GM19025 (cell line): ENCODE measurements at regions not wholly inside any gene's neighbourhood (a gene's known extent, or its start where the extent isn't known, plus 50 kb on each side); places are given as distances from the start of the nearest gene placed in this dataset.
"Not testable (repeated sequence)": the region's sequence is repeated elsewhere in the genome, so short reads cannot be mapped to it uniquely, and the experiment has no call there.

ENCODE experiments used
- ATAC-seq: cut with Tn5 transposase; IDR thresholded peaks from one replicate; pipeline ENCODE4 v1.9.1; 2021; ENCODE audit warnings: mild to moderate bottlenecking, low read depth, moderate library complexity; ENCODE audit not compliant: unreplicated experiment

DNA sequence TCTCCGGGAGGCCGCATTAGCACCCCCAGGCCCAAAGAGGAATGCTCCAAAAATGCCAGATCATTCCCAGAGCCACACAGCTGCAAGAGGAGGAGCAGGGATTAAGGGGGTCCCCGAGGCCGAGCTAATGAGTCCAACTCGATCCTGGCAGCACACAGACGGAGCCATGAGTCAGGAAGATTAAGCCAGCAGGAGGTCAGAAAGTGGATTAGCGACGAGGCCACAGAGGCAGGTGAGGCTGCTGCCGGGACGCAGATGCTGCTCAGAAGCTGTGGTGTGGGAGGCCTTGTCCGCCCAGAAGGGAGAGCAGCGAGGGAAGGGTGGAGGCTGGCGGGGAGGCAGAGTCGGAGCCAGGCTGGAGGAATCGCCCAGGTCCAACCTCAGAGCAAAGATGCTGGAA lies 120.5 kb downstream of the SHANK2 start:
- ATAC-seq: no peak

DNA sequence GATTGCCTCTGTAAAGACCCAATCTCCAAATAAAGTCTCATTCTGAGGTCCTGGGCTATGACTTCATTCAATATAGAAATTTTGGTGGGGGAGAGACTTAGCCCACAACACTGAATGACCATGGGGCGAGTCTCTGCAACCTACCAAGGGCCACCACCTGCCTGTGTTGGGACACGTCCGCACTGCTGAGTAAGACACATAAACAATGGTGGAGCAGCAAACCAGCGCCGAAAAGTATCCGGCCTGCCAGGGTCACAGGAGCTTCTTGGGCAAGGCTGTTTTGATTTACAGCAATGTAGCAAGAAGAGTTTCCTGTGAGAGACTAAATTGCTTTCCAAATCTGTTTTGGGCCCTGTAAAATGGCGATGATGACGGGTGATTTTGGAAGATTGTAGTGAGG lies 122.3 kb downstream of the SHANK2 start:
- no peak for ATAC-seq

DNA sequence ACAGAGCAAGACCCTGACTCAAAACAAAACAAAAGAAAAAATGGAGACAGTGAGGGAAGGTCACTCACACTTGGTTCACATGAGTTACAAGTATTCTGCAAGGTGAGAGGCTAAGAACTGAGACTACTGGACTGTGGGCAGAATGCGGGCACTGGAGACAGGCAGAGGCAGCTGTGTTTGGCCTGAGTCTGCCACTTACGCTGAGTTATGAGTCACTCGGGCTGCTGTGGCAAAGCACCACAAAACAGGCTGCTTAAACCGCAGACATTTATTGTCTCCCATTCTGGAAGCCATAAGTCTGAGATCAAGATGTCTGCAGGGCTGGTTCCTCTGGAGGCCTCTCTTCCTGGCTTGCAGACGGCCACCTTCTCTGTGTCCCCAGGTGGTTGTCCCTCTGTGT lies 122.8 kb downstream of the SHANK2 start:
- no peak for ATAC-seq

DNA sequence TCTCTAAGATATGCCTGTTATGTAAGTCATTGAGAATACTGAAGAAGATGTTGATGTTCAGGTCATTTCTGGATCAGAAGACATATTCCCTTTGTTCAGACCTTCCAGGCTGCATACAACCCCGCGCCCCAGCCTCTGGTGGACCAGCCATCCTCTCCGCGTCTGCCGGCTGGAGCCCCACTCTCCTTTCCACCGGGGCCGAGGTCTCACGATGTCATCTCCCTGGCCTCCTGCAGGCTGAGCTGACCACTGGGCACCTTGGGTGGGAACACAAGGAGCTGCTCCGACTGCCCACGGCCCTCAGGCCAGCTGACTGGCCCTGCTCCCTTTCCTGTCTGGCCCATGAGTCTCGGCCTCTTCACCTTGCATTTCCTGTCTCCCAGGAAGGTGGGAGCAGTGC lies 124.6 kb downstream of the SHANK2 start:
- no peak for ATAC-seq

DNA sequence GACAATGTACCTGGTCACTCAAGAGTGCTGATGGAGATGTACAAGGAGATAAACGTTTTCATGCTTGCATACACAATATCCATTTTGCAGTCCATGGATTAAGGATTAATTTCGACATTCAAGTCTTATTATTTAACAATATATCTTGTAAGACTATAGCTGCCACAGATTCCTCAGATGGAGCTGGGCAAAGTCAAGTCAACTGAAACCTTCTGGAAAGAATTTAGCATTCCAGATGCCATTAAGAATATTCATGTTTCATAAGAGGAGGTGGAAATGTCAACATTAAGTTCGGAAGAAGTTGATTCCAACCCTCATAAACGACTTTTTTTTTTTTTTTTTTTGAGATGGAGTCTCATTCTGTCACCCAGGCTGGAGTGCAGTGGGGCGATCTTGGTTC lies 126.0 kb downstream of the SHANK2 start:
- not testable (repeated sequence) for ATAC-seq

DNA sequence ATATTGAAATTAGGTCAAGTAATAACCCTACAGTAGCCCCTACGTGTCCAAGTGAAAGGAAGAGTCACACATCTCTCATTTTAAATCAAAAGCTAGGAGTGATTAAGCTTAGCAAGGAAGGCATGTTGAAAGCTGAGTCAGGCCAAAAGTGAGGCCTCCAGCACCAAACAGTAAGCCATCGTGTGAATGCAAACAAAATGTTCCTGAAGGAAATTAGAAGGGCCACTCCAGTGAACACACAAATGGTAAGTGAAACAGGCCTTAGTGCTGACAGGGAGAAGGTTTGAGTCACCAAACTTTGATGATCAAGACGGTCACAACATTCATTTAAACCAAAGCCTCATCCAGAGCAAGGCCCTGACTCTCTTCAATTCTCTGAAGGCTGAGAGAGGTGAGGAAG lies 127.2 kb downstream of the SHANK2 start:
- no peak for ATAC-seq

DNA sequence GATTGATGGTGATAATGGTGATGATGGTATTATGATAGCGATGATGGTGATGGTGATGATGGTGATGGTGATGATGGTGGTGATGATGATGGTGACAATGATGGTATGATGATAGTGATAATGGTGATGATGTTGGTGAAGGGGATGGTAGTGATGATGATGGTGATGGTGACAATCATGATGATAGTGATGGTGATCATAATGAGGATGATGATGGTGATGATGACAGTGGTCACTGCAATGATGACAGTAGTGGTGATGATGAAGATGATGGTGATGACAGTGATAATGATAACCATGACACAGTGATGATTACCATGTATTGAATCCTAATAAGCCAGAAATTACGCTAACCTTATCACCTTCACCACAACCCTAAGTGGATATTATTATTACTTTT lies 128.2 kb downstream of the SHANK2 start:
- no peak for ATAC-seq

DNA sequence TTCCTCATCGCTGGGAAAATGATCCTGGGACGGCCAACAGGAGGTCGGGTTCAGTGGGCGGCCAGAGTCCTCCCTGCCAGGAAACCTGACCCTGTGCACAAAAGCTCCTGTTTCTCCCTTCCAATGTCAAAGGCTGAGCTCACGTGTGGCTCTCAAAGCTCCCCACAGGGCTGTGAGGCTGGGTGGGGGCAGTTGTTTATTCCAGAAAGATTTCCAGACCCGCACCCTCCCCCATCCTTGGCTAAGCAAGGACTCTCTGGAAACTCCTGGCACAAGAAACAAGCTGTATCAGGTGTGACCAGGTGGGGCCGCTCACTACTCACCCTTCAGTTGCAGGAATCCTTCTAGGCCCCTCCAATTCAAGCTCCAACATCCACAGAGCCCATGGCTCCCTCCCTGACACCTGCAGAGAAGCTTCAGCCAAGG lies 131.9 kb downstream of the SHANK2 start:
- ATAC-seq: no peak

DNA sequence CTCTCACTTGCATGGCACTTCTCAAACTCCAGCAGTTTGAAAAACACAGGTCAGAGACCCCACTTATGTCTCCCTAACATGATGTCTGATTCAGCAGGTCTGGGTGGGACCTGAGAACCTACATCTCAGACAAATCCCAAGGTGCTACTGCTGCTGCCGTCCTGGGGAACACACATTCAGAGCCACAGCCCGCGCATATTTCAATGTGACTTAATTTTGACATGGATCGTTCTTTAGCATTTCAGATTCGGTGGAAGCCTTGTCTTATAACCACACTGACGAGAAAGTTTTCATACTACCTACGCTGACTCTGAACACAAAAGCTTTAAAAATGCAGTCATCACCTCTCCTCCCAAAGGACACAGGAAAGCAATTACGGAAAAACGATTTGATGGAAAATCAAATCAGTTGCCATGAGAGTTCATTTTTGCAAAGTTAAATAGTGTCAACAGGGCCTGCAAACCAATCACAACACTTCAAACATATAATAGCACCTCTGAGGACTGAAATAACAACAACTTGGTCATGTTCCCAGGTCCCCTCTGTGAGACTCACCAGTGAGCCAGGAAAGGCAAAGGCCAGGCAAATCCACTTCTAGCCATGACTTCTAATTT lies 132.6 kb downstream of the SHANK2 start:
- ATAC-seq: no peak

DNA sequence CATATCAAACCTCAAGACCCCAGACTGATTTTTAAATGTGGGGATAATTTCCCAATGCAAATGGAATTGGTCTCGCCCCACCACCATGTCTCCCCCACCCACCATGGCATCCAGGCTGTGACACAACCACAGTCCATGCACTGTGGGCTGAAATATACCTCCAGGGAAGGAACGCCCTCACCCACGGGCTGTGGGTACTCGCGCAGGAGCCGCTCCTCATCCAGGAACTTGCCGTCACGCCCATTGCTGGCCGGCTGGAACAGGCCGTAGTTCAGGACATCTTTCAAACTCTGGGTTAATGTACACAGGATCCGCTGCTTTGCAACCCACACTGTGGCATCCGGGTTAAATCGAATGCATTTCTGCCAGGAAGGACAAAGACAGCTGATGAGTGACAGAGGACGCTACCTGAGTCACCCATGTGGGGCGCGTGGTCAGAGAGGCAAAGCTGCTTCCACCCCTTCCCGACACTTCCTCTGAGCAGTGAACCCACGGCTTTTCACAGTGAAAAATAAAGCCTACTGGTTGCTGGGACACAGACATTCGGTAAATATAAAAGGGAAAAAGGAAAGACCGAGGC lies 133.6 kb downstream of the SHANK2 start:
- no peak for ATAC-seq

DNA sequence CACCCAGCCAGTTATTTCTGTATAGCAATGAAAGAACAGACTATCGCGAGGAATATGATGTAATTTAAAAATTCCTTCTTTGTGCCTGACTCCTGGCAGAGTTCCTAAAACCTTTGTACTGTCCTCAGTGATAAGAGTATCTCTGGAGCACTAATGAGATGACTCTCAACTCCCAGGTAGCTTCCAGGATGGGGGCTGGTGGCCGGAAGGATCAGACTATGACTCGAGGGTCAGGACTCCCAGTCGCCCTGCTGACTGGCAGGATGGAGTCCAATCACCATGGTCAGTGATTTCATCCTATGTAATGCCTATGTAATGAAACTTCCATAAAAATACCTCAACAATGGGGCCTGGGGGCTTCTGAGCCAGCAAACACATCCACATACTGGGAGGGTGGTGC lies 135.1 kb downstream of the SHANK2 start:
- ATAC-seq: no peak

DNA sequence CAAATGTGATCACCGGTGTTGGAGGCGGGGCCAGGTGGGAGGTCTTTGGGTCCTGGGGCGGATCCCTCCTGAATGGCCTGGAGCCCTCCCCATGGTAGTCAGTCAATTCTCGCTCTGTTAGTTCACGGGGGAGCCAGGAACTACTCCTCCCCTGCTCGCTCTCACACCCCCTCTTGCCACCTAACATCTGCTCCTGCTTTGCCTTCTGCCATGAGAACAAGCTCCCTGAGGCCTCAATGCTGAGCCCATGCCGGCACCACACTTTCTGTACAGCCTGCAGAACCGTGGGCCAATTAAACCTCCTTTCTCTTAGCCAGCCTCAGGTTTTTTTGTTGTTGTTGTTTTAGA lies 135.7 kb downstream of the SHANK2 start:
- ATAC-seq: no peak

DNA sequence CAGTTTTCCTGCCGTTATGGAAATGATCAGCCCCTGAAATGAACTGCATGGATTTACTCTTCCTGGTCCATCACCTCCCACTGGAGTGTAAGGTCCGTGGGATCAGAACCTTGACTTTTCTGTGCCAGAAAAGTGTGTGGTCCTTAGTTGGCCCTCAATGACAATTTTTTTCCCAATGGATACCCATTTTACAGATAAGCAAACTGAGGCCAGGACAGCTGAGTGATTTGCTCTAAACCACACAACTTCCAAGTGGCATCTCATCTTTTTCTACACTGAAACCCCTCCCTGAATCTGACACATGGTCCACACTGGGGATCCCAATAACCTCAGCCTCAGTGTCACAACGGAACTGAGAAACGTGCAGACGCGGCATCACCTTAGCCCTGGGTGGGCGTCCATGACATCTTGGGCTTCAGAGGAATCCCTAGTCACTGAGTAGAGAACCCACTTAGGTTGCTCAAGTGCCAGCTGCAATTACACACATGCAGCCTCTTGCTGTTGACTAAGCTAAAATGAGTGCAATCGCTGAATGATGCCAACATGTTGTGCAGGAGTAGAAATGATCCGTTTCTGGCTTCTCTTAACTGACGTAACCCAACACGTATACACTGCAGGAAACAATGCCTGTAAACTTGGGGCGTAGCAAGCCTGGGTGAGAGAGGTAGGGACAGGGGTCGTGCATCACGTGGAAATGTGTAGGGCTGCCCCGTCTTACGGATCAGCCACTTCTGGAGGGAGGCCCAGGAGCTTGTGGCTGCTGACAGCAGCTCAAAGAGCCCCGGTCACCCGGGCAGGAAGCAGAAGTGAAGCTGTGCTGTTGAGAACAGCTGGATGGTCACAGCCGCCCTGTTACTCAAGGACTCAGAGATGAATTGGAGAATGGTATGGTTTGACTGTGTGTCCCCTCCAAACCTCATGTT lies 136.3 kb downstream of the SHANK2 start:
- ATAC-seq: no peak

DNA sequence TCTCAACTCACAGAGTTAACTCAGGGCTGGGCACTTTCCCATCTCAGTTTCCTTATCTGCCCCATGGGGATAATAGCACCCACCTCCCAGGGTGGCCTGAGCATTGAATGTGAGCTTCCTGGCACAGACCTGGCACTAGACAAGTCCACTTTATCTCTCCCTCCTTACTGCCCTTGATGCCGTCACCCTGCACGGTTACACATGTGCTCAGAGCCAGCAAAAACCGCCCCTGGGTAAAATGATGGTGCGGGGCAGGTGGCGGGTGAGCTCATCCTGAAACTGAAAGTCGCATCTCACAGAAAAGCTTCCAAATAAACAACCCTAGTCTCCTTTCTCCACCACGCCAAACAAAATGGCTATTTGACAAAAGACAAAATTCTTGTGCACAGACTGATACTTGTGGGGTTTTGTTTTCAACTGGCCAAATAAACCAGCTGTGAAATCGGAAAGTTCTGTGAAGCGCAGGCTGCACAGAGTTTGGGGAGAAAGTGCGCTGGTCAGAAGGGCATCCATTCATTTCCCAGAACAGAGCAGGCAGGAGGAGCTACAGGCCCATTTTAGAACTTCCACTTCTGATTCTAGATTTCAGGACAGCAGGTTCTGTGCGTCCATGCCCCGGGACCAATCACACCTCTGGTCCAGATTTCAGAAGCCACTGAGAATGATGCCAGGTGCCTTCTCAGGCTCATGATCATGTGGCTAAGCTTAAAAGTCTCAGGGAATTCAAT lies 138.1 kb downstream of the SHANK2 start:
- no peak for ATAC-seq

DNA sequence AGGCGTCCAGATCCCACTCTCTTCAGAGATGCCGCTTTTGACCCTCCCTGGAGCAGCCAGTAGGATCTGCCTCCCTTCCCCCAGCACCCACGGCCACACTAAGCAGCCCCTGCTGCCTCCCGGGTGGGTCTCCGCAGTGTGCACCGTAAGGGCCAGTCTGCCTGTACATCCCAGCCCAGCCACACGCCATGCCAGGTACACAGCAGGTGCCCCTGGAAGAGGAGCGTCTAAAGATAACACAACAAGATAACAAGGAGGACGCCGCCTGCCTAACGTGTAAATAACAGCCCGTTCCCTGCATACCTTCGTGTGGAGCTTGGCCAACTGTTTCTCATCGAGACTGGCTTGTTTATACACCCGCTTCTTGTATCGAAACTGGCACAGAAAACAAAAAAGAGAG lies 139.4 kb downstream of the SHANK2 start:
- no peak for ATAC-seq

DNA sequence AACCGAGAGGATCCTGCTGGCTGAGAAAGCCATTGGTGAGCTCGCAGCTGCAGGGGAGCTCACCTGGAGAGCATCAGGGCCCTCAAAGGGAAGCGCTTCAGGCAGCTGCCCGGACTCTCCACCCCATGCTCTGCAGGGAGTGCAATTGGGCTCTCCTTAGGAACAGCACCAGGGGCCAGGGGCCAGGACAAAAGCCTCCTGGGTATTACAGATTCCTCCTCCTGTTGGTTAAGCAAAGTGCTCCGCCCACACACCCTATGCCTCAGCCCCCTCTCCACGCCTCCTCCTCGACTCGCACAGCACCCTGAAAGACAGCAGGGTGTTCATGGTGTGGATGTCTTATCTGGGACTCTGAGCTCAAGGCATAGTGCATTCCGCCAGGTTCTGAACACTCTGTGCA lies 139.9 kb downstream of the SHANK2 start:
- no peak for ATAC-seq

DNA sequence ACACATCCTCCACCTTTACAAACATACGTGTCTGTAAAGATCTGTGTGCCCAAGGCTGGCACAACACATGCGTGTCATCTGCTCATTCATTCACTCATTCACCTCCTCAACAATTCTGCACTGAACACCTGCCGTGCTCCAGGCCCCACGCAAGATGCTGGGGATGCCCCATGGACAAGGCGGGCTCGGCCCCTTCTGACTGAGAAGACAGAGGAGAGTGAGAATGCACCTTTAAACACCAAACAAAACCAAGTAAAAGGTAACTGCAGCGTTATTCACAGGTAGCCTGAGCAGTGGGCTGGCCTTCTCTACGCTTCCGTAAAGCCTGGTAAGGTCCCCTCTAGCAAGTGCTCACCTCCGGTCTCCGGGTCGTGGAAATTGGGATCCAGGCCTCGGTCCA lies 142.8 kb downstream of the SHANK2 start:
- no peak for ATAC-seq

DNA sequence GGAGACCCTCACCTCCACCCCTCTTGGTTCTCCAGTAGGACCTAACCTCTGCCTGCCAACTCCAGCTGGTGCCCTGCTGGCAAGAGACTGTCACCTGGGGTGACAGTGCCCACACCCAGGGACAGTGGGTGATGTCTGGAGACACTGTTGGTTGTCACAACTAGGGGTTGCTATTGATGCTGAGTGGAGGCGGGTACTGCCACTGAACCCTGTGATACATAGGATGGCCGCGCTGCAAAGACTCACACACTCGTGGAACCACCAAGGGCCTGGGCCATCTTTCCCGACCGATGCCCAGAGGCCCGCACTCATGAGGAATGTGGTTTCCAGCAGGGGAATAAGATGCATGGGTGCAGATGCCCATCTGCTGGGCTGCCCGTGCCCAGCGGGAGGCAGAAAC lies 143.2 kb downstream of the SHANK2 start:
- no peak for ATAC-seq

DNA sequence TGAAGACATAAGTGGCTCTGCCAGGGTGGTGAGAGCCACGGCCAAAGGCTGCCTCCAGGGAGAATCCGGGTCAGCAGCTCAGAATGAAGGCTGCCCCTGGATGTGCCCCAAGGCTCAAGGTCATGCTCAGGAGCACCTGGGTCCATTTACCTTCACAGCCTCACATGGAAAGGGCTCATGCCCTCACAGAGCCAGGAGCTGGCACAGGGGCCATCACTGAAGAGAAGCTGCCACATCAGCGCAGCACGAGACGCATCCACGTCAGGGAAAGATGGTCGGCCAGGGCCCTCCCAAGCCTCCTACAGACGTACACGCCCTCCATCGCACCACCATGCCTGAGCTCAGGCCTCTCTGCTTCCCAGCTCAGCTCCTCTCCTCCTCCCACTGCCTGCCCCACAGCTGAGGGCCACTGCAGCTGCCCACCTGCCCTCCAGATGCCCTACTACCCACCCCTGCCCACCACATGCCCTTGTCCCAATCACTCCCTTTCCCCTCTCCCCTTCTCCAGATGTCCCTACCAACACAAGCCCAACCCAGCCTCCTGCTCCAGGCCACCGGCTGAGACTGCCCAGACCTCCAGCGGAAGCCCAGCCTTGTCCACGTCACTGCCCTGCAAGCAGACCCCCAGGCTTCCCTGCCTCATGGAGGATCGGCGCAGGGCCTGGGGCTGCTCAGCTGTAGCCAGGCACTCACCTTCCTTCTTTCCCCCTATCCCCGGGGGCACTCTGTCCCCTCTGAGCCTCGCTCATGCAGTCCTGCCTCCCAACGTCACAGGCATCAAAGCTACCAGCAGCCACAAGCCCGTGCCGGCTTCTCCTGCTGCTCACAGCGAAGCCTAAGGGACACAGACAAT lies 144.1 kb downstream of the SHANK2 start:
- no peak for ATAC-seq

DNA sequence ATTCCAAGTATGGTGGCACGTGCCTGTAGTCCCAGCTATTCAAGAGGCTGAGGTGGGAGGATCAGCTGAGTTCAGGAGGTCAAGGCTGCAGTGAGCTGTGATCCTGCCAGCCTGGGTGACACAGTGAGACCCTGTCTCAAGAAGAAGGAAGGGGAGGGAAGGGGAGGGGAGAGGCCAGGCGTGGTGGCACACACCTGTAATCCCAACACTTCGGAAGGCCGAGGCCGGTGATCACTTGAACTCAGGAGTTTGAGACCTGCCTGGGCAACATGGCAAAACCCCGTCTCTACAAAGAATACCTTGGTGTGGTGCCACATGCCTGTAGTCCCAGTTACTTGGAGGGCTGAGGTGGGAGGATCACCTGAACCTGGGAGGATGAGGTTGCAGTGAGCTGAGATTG lies 145.7 kb downstream of the SHANK2 start:
- ATAC-seq: no peak
